ENCODE measurements at regions not wholly inside any gene's neighbourhood (a gene's known extent, or its start where the extent isn't known, plus 50 kb on each side); places are given as distances from the start of the nearest gene placed in this dataset.
"Not testable (repeated sequence)": the region's sequence is repeated elsewhere in the genome, so short reads cannot be mapped to it uniquely, and the experiment has no call there.

GRCh38 chrX:124239324-124239723, 93.1 kb upstream of the TEX13D start:
- DNase-seq: no peak

- DNase-seq: no peak
These were observed 92.5 kb upstream of the TEX13D start for GRCh38 chrX:124239911-124240310.

- DNase-seq: no peak
These were observed 92.0 kb upstream of the TEX13D start for GRCh38 chrX:124240422-124240821.

GRCh38 chrX:124242131-124242530, 90.3 kb upstream of the TEX13D start:
- no peak for DNase-seq

- DNase-seq: no peak
These were observed 83.1 kb upstream of the TEX13D start for GRCh38 chrX:124249345-124249744.

GRCh38 chrX:124250835-124251437, 81.5 kb upstream of the TEX13D start:
- DNase-seq: no peak

DNA sequence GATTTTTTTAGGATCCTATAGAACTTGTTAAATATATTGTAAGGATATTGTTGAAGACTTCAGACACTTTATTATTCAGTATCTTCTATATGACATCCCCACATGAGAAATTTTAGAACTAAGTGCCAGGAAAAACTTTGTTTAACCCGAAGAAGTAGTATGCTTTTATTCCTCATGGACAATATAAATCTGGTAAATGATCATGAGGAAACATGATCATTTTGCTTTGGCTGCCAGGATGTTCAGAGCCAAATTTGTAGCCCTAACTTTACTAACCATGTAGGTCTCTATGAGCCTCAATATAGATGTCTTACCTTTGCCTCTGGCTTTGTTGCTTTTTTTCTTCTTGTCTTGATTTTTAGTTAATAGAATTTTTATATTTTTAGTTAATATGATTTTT, 77.8 kb upstream of the TEX13D start:
- no peak for DNase-seq

- no peak for DNase-seq
These were observed 76.2 kb upstream of the TEX13D start for GRCh38 chrX:124256216-124256615.

DNA sequence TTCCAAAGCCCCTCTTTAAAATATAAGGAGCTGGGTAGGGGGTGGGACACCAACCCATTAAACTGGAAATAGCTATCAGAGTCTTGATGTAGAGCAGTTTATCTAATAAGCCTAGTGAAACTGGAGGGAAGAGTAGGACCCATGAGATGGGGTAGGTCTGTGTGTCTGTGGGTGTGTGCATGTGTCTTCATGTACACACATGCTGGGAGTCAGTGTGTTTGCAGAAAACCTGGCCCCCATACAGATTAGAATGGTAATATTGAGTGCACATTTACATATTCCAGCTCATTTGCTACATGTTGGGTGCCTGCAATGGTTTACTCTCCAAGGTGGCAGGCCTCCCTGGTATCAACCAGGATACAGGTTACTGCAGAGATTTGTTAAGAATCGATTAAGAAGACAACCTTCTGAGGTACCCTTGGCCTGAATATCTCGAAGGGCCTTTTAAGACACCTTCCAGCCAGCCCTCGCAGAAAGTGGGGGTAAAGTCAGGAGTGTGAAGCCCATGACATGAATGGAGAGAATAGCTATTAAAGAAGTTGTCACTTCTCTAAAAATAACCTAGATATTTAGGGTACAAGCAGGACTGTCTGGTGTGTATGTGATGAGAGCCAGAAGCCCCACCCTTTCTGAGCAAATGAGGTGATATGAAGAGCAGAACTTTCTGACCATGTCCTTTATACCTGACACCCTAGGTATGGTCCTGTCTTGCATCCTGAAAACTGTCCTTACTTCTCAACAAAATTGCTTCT, 75.7 kb upstream of the TEX13D start:
- DNase-seq: no peak

GRCh38 chrX:124257924-124258702, 74.3 kb upstream of the TEX13D start:
- no peak for DNase-seq

- DNase-seq: no peak
These were observed 71.6 kb upstream of the TEX13D start for GRCh38 chrX:124260845-124261244.

- DNase-seq: no peak
These were observed 68.7 kb upstream of the TEX13D start for GRCh38 chrX:124263743-124264142.

DNA sequence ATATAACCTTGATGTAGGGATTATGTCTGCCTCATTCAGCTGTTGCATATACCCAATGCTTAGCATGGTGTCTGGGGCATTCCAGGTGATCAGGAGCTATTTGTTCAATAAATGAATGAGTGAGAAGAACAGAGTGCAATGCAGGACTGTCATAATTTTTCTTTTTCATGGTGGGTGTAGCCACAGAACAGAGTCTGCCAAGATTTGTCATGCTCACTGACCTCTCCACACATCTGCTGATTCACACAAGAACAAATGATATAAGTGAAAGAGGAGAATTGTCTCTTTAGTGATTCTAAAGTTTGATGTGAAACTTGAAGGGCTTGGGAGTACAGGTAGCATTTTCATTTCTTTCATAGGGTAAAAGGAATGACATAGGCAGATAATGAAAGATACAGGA, 64.4 kb upstream of the TEX13D start:
- DNase-seq: no peak

DNA sequence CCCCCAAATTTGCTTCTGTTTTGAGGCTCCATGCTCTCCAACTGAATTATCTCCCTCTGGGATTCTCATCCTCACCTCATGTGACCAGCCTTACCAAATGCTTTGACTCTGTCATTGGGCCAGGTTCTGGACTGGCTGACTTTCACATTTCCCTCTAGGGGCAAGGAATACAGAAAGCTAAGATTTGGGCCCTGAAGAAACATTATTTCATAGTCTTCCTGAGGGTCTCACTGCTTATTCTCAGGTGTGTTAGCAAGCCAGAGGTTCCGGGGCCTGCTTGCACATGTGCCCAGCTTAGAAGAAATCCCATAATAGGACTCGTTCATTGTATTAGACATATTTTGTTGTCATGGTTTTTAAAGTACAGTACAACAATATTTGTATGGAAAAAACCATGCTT, 62.6 kb upstream of the TEX13D start:
- DNase-seq: no peak

GRCh38 chrX:124271599-124271998, 60.9 kb upstream of the TEX13D start:
- DNase-seq: not testable (repeated sequence)

- no peak for DNase-seq
These were observed 60.0 kb upstream of the TEX13D start for GRCh38 chrX:124272370-124272982.

- no peak for DNase-seq
These were observed 57.9 kb upstream of the TEX13D start for GRCh38 chrX:124274438-124275181.

- DNase-seq: no peak
These were observed 57.1 kb upstream of the TEX13D start for GRCh38 chrX:124275182-124275894.

- no peak for DNase-seq
These were observed 52.1 kb upstream of the TEX13D start for GRCh38 chrX:124280294-124280902.

GRCh38 chrX:124282580-124282979, 49.9 kb upstream of the TEX13D start:
- DNase-seq: no peak
